Neuronal stem cell (in vitro differentiated cells): ENCODE measurements at regions not wholly inside any gene's neighbourhood (a gene's known extent, or its start where the extent isn't known, plus 50 kb on each side); places are given as distances from the start of the nearest gene placed in this dataset.

ENCODE experiments used
- DNase-seq: peaks from one replicate; pipeline ENCODE4 v3.0.0-alpha.2; 2013; ENCODE audit warnings: low spot score
- H2AFZ ChIP-seq: one replicate; pipeline ENCODE4 v1.6.1; 2013; ENCODE audit warnings: mild to moderate bottlenecking, low read length, inconsistent platforms
- H2AK5ac ChIP-seq: 2 replicates; pipeline ENCODE4 v1.6.1; 2013; ENCODE audit warnings: low read depth, mild to moderate bottlenecking, inconsistent platforms, low read length, moderate library complexity, mixed read lengths
- H2BK120ac ChIP-seq: 2 replicates; pipeline ENCODE4 v1.6.1; 2013; ENCODE audit warnings: low read depth, mild to moderate bottlenecking, inconsistent platforms, low read length, moderate library complexity, mixed read lengths
- H2BK12ac ChIP-seq: one replicate; pipeline ENCODE4 v1.6.1; 2013; ENCODE audit warnings: low read length, inconsistent platforms
- H2BK15ac ChIP-seq: 2 replicates; pipeline ENCODE4 v1.6.1; 2013; ENCODE audit warnings: mild to moderate bottlenecking, low read length, inconsistent platforms, mixed read lengths
- H2BK5ac ChIP-seq: one replicate; pipeline ENCODE4 v1.6.1; 2013; ENCODE audit warnings: inconsistent platforms, mild to moderate bottlenecking, low read length, moderate library complexity
- H3K14ac ChIP-seq: one replicate; pipeline ENCODE4 v1.6.1; 2013; ENCODE audit warnings: low read length, inconsistent platforms
- H3K18ac ChIP-seq: 2 replicates; pipeline ENCODE4 v1.6.1; 2013; ENCODE audit warnings: low read length, inconsistent platforms
- H3K23ac ChIP-seq: 2 replicates; pipeline ENCODE4 v1.6.1; 2013; ENCODE audit warnings: low read depth, mild to moderate bottlenecking, mixed read lengths, low read length, inconsistent platforms; ENCODE audit not compliant: poor library complexity
- H3K27ac ChIP-seq: replicated peaks from 3 replicates; pipeline ENCODE4 v1.5.1; 2013; ENCODE audit warnings: low read length, inconsistent platforms
- H3K27me3 ChIP-seq, 3 experiments: 2 replicates each; pipeline ENCODE4 v1.6.1; 2013; ENCODE audit warnings: low read length in 3 of 3, mild to moderate bottlenecking in 2 of 3, inconsistent platforms in 1 of 3, low read depth in 1 of 3, mixed read lengths in 1 of 3, moderate library complexity in 1 of 3; ENCODE audit not compliant: control insufficient read depth in 3 of 3, insufficient read depth in 3 of 3
- H3K36me3 ChIP-seq, 2 donors: replicated peaks in 1 of 2; 2 replicates each; pipeline ENCODE4 v1.6.1; 2013; ENCODE audit warnings: low read length in 2 of 2; ENCODE audit not compliant: control insufficient read depth in 2 of 2, insufficient read depth in 2 of 2
- H3K4ac ChIP-seq: 2 replicates; pipeline ENCODE4 v1.6.1; 2013; ENCODE audit warnings: inconsistent platforms, mild to moderate bottlenecking, low read length, moderate library complexity
- H3K4me1 ChIP-seq, 2 donors: 1 replicate in 1 of 2; 2 replicates in 1 of 2; pipeline ENCODE4 v1.6.1; 2013; ENCODE audit warnings: low read length in 2 of 2, low read depth in 1 of 2; ENCODE audit not compliant: control insufficient read depth in 2 of 2, insufficient read depth in 1 of 2
- H3K4me2 ChIP-seq: one replicate; pipeline ENCODE4 v1.6.1; 2013; ENCODE audit warnings: mild to moderate bottlenecking, low read length, inconsistent platforms; ENCODE audit not compliant: insufficient read depth, poor library complexity, severe bottlenecking
- H3K4me3 ChIP-seq, 2 donors: 2 replicates each; pipeline ENCODE4 v1.5.1; 2013; ENCODE audit warnings: low read length in 2 of 2, mild to moderate bottlenecking in 2 of 2, inconsistent platforms in 1 of 2, moderate library complexity in 1 of 2
- H3K79me1 ChIP-seq: one replicate; pipeline ENCODE4 v1.6.1; 2013; ENCODE audit warnings: low read depth, mild to moderate bottlenecking, inconsistent platforms, low read length, moderate library complexity
- H3K9ac ChIP-seq: one replicate; pipeline ENCODE4 v1.6.1; 2013; ENCODE audit warnings: mild to moderate bottlenecking, low read depth, low read length, inconsistent platforms; ENCODE audit not compliant: poor library complexity
- H3K9me3 ChIP-seq, 2 donors: replicated peaks in 1 of 2; 2 replicates each; pipeline versions ENCODE3 to v1.6.1; 2013; ENCODE audit warnings: low read length in 2 of 2, mild to moderate bottlenecking in 2 of 2, inconsistent platforms in 1 of 2, low read depth in 1 of 2, mixed read lengths in 1 of 2, moderate library complexity in 1 of 2; ENCODE audit not compliant: control insufficient read depth in 2 of 2, insufficient read depth in 1 of 2
- H4K8ac ChIP-seq: one replicate; pipeline ENCODE4 v1.6.1; 2013; ENCODE audit warnings: low read depth, mild to moderate bottlenecking, inconsistent platforms, low read length, moderate library complexity
- H4K91ac ChIP-seq: one replicate; pipeline ENCODE4 v1.6.1; 2013; ENCODE audit warnings: low read length, low read depth, mild to moderate bottlenecking, inconsistent platforms; ENCODE audit not compliant: poor library complexity
- WGBS, 2 donors: extraction: QIAGEN DNeasy Blood & Tissue Kit; methylation state at CpG; one replicate each; pipeline ENCODE4 v1.1.7; 2013; ENCODE audit warnings: missing lambda C conversion rate in 2 of 2, mixed read lengths in 1 of 2; ENCODE audit not compliant: insufficient read length in 2 of 2, insufficient replicate concordance in 1 of 2; ENCODE audit errors: extremely low coverage in 2 of 2; 5-methylcytosine and 5-hydroxymethylcytosine counted together

- no peaks in the 10 kb centered on the region for H3K36me3 ChIP-seq
- H4K91ac ChIP-seq, result no peak overlapping the region
- no peaks in the 10 kb centered on the region for H3K9me3 ChIP-seq
- no peaks in the 10 kb centered on the region for H3K27me3 ChIP-seq
- H3K23ac ChIP-seq, result no peak overlapping the region
- H3K4me2 ChIP-seq, result no peak overlapping the region
- H3K4me1 ChIP-seq, result no peaks in the 10 kb centered on the region
- no peak overlapping the region for H2AK5ac ChIP-seq
- DNase-seq, result no peak
- H4K8ac ChIP-seq, result no peak overlapping the region
- no peak overlapping the region for H2AFZ ChIP-seq
- no peak overlapping the region for H3K14ac ChIP-seq
- no peak overlapping the region for H3K4me3 ChIP-seq
- no peak overlapping the region for H2BK120ac ChIP-seq
- H3K9ac ChIP-seq, result no peak overlapping the region
- H2BK15ac ChIP-seq, result no peak overlapping the region
- H3K18ac ChIP-seq, result no peak overlapping the region
- no peaks in the 10 kb centered on the region for H3K79me1 ChIP-seq
- H2BK5ac ChIP-seq, result no peak overlapping the region
- WGBS, 2 donors, result no CpG with 5 or more reads among the region's 1 CpG
- no peak overlapping the region for H2BK12ac ChIP-seq
- no peak overlapping the region for H3K27ac ChIP-seq
- H3K4ac ChIP-seq, result no peak overlapping the region
These were observed 132.9 kb upstream of the ZBTB20 start for GRCh38 chr3:115279939-115280338.

- Histone ChIP-seq H3K9ac (no peak overlapping the region), H3K9me3 (no peaks in the 10 kb centered on the region), H2AK5ac (no peak overlapping the region), H3K23ac (no peak overlapping the region), H3K18ac (no peak overlapping the region), H3K4ac (no peak overlapping the region), H3K14ac (no peak overlapping the region), H2BK12ac (no peak overlapping the region), H3K27ac (no peak overlapping the region), H4K91ac (no peak overlapping the region), H2BK120ac (no peak overlapping the region), H3K36me3 (no peaks in the 10 kb centered on the region), H3K27me3 (no peaks in the 10 kb centered on the region), H3K79me1 (no peaks in the 10 kb centered on the region), H2BK5ac (no peak overlapping the region), H4K8ac (no peak overlapping the region), H3K4me3 (no peak overlapping the region), H3K4me1 (no peaks in the 10 kb centered on the region), H2BK15ac (no peak overlapping the region), H3K4me2 (no peak overlapping the region), H2AFZ (peak overlapping the region; percentile 6)
- no peak for DNase-seq
- WGBS, 2 donors, result no CpG with 5 or more reads among the region's 3 CpGs
These were observed 133.4 kb upstream of the ZBTB20 start for GRCh38 chr3:115280506-115280905.

- Histone ChIP-seq H3K18ac (no peak overlapping the region), H3K4me1 (no peaks in the 10 kb centered on the region), H2BK120ac (no peak overlapping the region), H4K8ac (no peak overlapping the region), H3K4me3 (no peak overlapping the region), H3K4me2 (no peak overlapping the region), H3K36me3 (no peaks in the 10 kb centered on the region), H2AFZ (no peak overlapping the region), H2BK5ac (no peak overlapping the region), H3K27ac (no peak overlapping the region), H4K91ac (no peak overlapping the region), H3K79me1 (no peaks in the 10 kb centered on the region), H3K9me3 (no peaks in the 10 kb centered on the region), H3K23ac (no peak overlapping the region), H3K4ac (no peak overlapping the region), H3K14ac (no peak overlapping the region), H2BK12ac (no peak overlapping the region), H3K9ac (no peak overlapping the region), H2AK5ac (no peak overlapping the region), H2BK15ac (no peak overlapping the region), H3K27me3 (no peaks in the 10 kb centered on the region)
- WGBS, 2 donors, result no CpG with 5 or more reads among the region's 4 CpGs
- no peak for DNase-seq
These were observed 134.9 kb upstream of the ZBTB20 start for GRCh38 chr3:115281697-115282675.

GRCh38 chr3:115284980-115285379, 137.9 kb upstream of the ZBTB20 start:
- no peak overlapping the region for H4K8ac ChIP-seq
- H3K23ac ChIP-seq, result no peak overlapping the region
- no peak overlapping the region for H2BK5ac ChIP-seq
- no peaks in the 10 kb centered on the region for H3K79me1 ChIP-seq
- no peak overlapping the region for H2BK120ac ChIP-seq
- no peak overlapping the region for H3K4me2 ChIP-seq
- H2AFZ ChIP-seq, result peak overlapping the region; percentile 10
- no peak overlapping the region for H2BK15ac ChIP-seq
- no peak overlapping the region for H3K18ac ChIP-seq
- no CpG with 5 or more reads among the region's 1 CpG for WGBS, 2 donors
- no peak overlapping the region for H3K9ac ChIP-seq
- no peak overlapping the region for H3K27ac ChIP-seq
- no peak for DNase-seq
- H3K9me3 ChIP-seq, result no peaks in the 10 kb centered on the region
- no peak overlapping the region for H3K14ac ChIP-seq
- H4K91ac ChIP-seq, result no peak overlapping the region
- no peak overlapping the region for H3K4ac ChIP-seq
- no peak overlapping the region for H2BK12ac ChIP-seq
- no peaks in the 10 kb centered on the region for H3K4me1 ChIP-seq
- no peaks in the 10 kb centered on the region for H3K36me3 ChIP-seq
- no peaks in the 10 kb centered on the region for H3K27me3 ChIP-seq
- H2AK5ac ChIP-seq, result no peak overlapping the region
- H3K4me3 ChIP-seq, result no peak overlapping the region
